ENCODE measurements at regions not wholly inside any gene's neighbourhood (a gene's known extent, or its start where the extent isn't known, plus 50 kb on each side); places are given as distances from the start of the nearest gene placed in this dataset.
"Not testable (repeated sequence)": the region's sequence is repeated elsewhere in the genome, so short reads cannot be mapped to it uniquely, and the experiment has no call there.

DNA sequence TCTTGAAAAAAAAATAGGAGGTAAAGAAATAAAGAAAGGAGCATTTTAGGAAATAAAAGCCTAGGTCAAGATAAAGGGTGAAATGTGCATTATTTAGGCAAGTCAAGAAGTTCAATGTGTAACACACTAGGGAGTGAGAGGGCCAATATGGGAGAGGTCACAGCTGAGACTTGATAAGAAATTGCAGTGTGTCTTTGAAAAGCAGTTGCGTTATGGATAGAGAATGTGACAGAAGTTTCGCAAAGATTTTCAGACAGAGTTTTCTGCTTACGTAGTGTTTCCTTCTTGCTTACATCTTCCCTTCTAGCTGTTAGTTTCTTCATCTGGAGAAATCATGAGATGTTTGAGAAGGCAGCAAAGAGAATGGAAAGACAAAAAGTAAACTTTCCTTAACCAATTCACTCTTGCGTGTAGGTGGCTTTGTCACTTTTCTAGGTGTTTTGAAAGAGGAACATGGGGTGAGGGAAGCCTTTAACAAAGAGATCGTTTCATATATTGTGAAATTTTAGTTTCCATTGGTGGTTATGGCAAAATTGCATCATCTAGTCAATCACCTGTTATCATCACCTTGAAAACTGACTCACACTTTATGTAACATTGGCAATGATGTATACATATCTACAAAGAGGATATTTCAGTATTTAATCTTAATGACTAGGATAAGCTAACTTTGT, 975.5 kb downstream of the OLFM4 start:
- H3K4me1 Mint-ChIP-seq (ENCODE audit: low read depth), result no peaks in the 10 kb centered on the region
- H3K27me3 Mint-ChIP-seq (ENCODE audit: low read depth), result no peaks in the 10 kb centered on the region
- H3K4me3 Mint-ChIP-seq, result no peak overlapping the region
- ATAC-seq (replicated peaks in 1 of 2) (no peak), DNase-seq (no peak)
- no peak overlapping the region for H3K27ac Mint-ChIP-seq
- no peaks in the 10 kb centered on the region for H3K36me3 Mint-ChIP-seq (ENCODE audit: insufficient read depth in 2 of 2)
- H3K9me3 Mint-ChIP-seq, result peaks cover 2 to 8% of the 10 kb centered on the region in 2 donors

DNA sequence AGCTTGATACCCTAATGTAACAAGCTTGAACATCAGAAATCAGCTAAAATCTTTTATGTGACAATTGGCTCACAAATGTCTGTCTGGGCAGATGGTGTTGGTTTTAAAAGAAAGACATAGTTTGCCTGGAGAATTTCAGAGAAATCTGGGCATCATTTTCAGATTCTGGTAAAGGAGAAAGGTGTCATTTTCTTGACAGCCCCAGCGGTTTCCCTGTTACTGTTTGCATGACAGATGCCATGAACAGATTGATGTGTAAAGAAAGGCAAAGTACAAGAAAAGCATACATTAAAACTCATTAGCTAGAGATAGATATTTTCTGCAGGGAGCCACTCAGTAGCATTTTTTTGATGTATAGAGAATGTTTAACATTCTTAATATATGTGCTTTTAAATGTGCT, 987.9 kb downstream of the OLFM4 start:
- H3K36me3 Mint-ChIP-seq (ENCODE audit: insufficient read depth in 2 of 2), result peaks cover 0 to 3% of the 10 kb centered on the region in 2 donors
- no peaks in the 10 kb centered on the region for H3K4me1 Mint-ChIP-seq (ENCODE audit: low read depth)
- H3K4me3 Mint-ChIP-seq, result no peak overlapping the region
- H3K9me3 Mint-ChIP-seq, result peaks cover 9 to 10% of the 10 kb centered on the region in 2 donors
- no peaks in the 10 kb centered on the region for H3K27me3 Mint-ChIP-seq (ENCODE audit: low read depth)
- DNase-seq, result no peak
- no peak for ATAC-seq (replicated peaks in 1 of 2)
- no peak overlapping the region for H3K27ac Mint-ChIP-seq

DNA sequence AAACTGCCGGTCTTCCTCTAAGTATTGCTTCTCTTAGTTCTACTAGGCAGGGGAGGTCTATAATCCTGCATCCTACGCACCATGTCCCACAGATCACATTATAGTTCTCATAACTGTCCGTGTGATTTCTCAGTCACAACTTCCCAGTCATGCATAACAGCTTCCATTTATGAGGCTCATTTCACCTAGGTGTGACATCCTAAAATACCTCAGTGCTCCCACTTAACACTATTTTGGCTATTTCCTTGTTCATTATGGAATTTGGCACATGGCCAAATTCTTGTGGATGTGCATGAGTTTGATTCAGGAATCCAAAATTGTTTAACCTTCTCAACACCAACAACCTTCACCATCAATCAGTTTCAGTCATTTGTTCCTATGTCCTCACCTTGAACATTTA, 989.9 kb downstream of the OLFM4 start:
- H3K36me3 Mint-ChIP-seq (ENCODE audit: insufficient read depth in 2 of 2), result peaks cover 0 to 4% of the 10 kb centered on the region in 2 donors
- ATAC-seq (replicated peaks in 1 of 2) (no peak), DNase-seq (no peak)
- H3K9me3 Mint-ChIP-seq, result peaks cover 13 to 14% of the 10 kb centered on the region in 2 donors
- H3K27me3 Mint-ChIP-seq (ENCODE audit: low read depth), result no peaks in the 10 kb centered on the region
- H3K4me3 Mint-ChIP-seq, result no peak overlapping the region
- no peak overlapping the region for H3K27ac Mint-ChIP-seq
- H3K4me1 Mint-ChIP-seq (ENCODE audit: low read depth), result no peaks in the 10 kb centered on the region

- peaks cover 11 to 15% of the 10 kb centered on the region in 2 donors for H3K9me3 Mint-ChIP-seq
- H3K4me1 Mint-ChIP-seq (ENCODE audit: low read depth), result no peaks in the 10 kb centered on the region
- no peaks in the 10 kb centered on the region for H3K27me3 Mint-ChIP-seq (ENCODE audit: low read depth)
- no peak overlapping the region for H3K27ac Mint-ChIP-seq
- DNase-seq (no peak), ATAC-seq (replicated peaks in 1 of 2) (no peak)
- H3K36me3 Mint-ChIP-seq (ENCODE audit: insufficient read depth in 2 of 2), result no peaks in the 10 kb centered on the region
- H3K4me3 Mint-ChIP-seq, result no peak overlapping the region
Observed at GRCh38 chr13:54029226-54029625, 1000.6 kb downstream of the OLFM4 start.

DNA sequence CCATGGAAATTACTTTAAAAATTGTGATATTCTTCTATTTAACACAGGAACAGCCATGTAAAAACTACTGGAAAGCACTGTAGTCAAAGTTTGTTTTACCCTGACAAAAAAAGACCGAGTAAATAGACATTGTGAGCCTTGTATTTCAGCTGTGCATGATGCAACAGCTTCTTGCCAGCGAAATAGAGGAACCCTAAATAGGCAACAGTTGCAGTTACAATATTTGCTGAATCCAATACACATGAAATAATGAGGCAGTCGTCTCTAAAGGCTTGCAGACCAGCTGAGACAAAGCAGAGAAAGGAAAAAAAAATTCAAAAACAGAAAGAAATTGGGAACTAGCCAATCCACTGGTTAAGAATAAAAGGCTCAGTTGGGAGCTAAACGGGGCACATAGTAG, 1001.1 kb downstream of the OLFM4 start:
- ATAC-seq (replicated peaks in 1 of 2), result no peak
- H3K36me3 Mint-ChIP-seq (ENCODE audit: insufficient read depth in 2 of 2), result no peaks in the 10 kb centered on the region
- H3K27me3 Mint-ChIP-seq (ENCODE audit: low read depth), result no peaks in the 10 kb centered on the region
- DNase-seq, result no peak
- H3K4me3 Mint-ChIP-seq, result no peak overlapping the region
- H3K27ac Mint-ChIP-seq, result no peak overlapping the region
- peaks cover 10 to 15% of the 10 kb centered on the region in 2 donors for H3K9me3 Mint-ChIP-seq
- no peaks in the 10 kb centered on the region for H3K4me1 Mint-ChIP-seq (ENCODE audit: low read depth)

- Mint-ChIP-seq H3K4me3 (no peak overlapping the region), H3K27me3 (ENCODE audit: low read depth) (no peaks in the 10 kb centered on the region), H3K36me3 (ENCODE audit: insufficient read depth in 2 of 2) (no peaks in the 10 kb centered on the region), H3K4me1 (ENCODE audit: low read depth) (no peaks in the 10 kb centered on the region), H3K27ac (no peak overlapping the region), H3K9me3 (peaks cover 3 to 9% of the 10 kb centered on the region in 2 donors)
- no peak for ATAC-seq (replicated peaks in 1 of 2)
- no peak for DNase-seq
Observed at GRCh38 chr13:54033323-54033861, 1004.8 kb downstream of the OLFM4 start.

DNA sequence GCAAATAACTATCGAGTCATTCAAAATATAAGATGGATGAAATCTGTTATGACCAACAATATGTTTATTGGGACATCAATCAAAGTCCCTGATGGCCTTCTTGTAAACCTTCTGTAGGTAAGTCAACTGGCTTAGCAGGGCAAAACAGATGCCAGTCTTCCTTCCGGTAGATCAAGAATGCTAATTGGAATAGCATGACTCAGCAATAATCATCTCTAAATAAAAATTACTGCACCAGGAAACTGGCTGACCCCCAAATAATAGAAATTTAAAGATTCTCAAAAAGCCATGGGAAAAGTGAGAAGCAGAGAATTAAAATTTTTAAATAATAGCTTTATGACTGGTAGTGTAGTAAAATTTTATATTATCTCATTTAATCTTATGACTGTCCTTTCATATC, 1005.4 kb downstream of the OLFM4 start:
- no peaks in the 10 kb centered on the region for H3K36me3 Mint-ChIP-seq (ENCODE audit: insufficient read depth in 2 of 2)
- DNase-seq (no peak), ATAC-seq (replicated peaks in 1 of 2) (no peak)
- no peaks in the 10 kb centered on the region for H3K4me1 Mint-ChIP-seq (ENCODE audit: low read depth)
- no peak overlapping the region for H3K4me3 Mint-ChIP-seq
- peaks cover 6 to 9% of the 10 kb centered on the region in 2 donors for H3K9me3 Mint-ChIP-seq
- no peaks in the 10 kb centered on the region for H3K27me3 Mint-ChIP-seq (ENCODE audit: low read depth)
- H3K27ac Mint-ChIP-seq, result no peak overlapping the region

DNA sequence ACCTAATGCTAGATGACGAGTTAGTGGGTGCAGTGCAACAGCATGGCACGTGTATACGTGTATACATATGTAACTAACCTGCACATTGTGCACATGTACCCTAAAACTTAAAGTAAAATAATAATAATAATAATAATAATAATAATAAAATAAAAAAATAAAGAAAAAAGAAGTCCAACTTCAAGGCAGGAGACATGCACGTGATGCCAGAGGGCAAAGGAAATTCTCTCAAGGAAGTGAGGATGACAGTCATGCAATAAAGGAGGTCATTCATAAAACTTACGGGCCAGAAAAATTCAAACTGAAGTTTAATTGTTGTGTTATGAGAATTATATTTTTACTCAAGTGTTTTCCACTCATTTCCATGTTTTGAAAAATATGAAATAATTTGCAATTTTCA, 1028.8 kb downstream of the OLFM4 start:
- not testable (repeated sequence) for ATAC-seq (replicated peaks in 1 of 2); H3K9me3 Mint-ChIP-seq

DNA sequence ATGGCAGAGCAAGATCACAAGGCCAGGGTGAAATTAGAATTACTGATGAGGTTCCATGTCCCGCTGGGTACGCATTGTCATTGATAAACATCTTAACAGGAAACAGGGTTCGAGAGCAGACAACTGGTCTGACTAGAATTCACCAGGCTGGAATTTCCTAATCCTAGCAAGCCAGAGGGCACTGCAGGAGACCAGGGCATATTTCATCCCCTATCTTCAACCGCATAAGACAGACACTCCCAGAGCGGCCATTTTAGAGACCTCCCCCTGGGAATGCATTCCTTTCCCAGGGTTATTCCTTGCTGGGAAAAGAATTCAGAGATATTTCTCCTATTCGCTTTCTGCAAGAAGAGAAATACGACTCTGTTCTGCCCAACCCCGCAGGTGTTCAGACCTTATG, 1041.3 kb downstream of the OLFM4 start:
- peaks cover 8 to 22% of the 10 kb centered on the region in 2 donors for H3K9me3 Mint-ChIP-seq
- not testable (repeated sequence) for H3K27me3 Mint-ChIP-seq (ENCODE audit: low read depth); ATAC-seq (replicated peaks in 1 of 2)

More for the DNA sequence above, 1028.8 kb downstream of the OLFM4 start:
- not testable (repeated sequence) for H3K36me3 Mint-ChIP-seq (ENCODE audit: insufficient read depth in 2 of 2); H3K4me1 Mint-ChIP-seq (ENCODE audit: low read depth); DNase-seq; H3K27ac Mint-ChIP-seq; H3K4me3 Mint-ChIP-seq; H3K27me3 Mint-ChIP-seq (ENCODE audit: low read depth)

GRCh38 chr13:54077569-54077968, 1049.0 kb downstream of the OLFM4 start:
- Mint-ChIP-seq H3K9me3 (peaks cover 3 to 4% of the 10 kb centered on the region in 2 donors), H3K27me3 (ENCODE audit: low read depth) (no peaks in the 10 kb centered on the region), H3K36me3 (ENCODE audit: insufficient read depth in 2 of 2) (no peaks in the 10 kb centered on the region), H3K4me3 (no peak overlapping the region), H3K4me1 (ENCODE audit: low read depth) (no peaks in the 10 kb centered on the region), H3K27ac (no peak overlapping the region)
- DNase-seq (no peak), ATAC-seq (replicated peaks in 1 of 2) (no peak)

More for the DNA sequence above, 1041.3 kb downstream of the OLFM4 start:
- DNase-seq; H3K4me1 Mint-ChIP-seq (ENCODE audit: low read depth); H3K27ac Mint-ChIP-seq; H3K4me3 Mint-ChIP-seq; H3K36me3 Mint-ChIP-seq (ENCODE audit: insufficient read depth in 2 of 2): not testable (repeated sequence)

GRCh38 chr13:54078271-54078870, 1049.8 kb downstream of the OLFM4 start:
- ATAC-seq (replicated peaks in 1 of 2), result no peak
- Mint-ChIP-seq H3K27me3 (ENCODE audit: low read depth) (no peaks in the 10 kb centered on the region), H3K27ac (no peak overlapping the region), H3K4me3 (no peak overlapping the region), H3K9me3 (peaks cover 3% of the 10 kb centered on the region in 2 donors), H3K36me3 (ENCODE audit: insufficient read depth in 2 of 2) (no peaks in the 10 kb centered on the region), H3K4me1 (ENCODE audit: low read depth) (no peaks in the 10 kb centered on the region)
- DNase-seq, result no peak

DNA sequence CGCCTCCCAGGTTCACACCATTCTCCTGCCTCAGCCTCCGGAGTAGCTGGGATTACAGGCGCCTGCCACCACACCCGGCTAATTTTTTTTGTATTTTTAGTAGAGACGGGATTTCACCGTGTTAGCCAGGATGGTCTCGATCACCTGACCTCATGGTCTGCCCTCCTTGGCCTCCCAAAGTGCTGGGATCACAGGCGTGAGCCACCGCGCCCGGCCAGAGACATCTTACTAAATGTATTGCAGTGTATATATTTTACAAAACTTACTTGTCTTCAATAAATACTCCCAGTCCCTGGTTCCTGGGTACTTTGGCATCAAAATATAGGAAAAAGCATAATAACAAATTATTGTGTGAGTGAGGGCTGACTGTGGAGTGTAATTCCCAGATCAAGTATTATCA, 1053.7 kb downstream of the OLFM4 start:
- not testable (repeated sequence) for H3K4me1 Mint-ChIP-seq (ENCODE audit: low read depth); ATAC-seq (replicated peaks in 1 of 2); H3K27me3 Mint-ChIP-seq (ENCODE audit: low read depth); H3K36me3 Mint-ChIP-seq (ENCODE audit: insufficient read depth in 2 of 2); H3K27ac Mint-ChIP-seq; H3K4me3 Mint-ChIP-seq; DNase-seq; H3K9me3 Mint-ChIP-seq

DNA sequence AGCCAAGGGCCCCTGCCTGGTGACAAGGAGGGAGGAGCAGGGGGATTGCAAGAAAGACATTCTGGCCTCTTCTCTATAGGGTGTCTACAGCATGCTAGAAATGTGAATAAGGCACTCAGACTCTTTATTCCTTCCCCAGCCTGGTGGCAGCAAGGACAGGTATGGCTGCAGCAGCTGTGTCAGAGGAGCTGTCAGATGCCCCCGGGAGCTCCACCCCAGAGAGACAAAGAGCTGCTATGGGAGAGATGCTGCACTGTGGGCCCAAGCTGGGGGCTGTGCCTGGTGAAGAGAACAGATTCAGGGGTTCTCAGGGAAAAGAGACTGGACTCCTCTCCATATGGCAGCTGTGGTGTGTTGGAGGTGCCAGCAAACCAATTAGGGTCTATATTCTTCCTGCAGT, 1063.3 kb downstream of the OLFM4 start:
- ATAC-seq (replicated peaks in 1 of 2) (no peak), DNase-seq (no peak)
- H3K9me3 Mint-ChIP-seq, result peaks cover 15 to 16% of the 10 kb centered on the region in 2 donors
- H3K27me3 Mint-ChIP-seq (ENCODE audit: low read depth), result no peaks in the 10 kb centered on the region
- H3K4me3 Mint-ChIP-seq, result no peak overlapping the region
- H3K4me1 Mint-ChIP-seq (ENCODE audit: low read depth), result no peaks in the 10 kb centered on the region
- H3K27ac Mint-ChIP-seq, result no peak overlapping the region
- peaks cover 0 to 3% of the 10 kb centered on the region in 2 donors for H3K36me3 Mint-ChIP-seq (ENCODE audit: insufficient read depth in 2 of 2)
